Prostate gland (tissue), 2 donors: ENCODE measurements at regions not wholly inside any gene's neighbourhood (a gene's known extent, or its start where the extent isn't known, plus 50 kb on each side); places are given as distances from the start of the nearest gene placed in this dataset.
A peak's percentile ranks its signal among the peaks of the same experiment; 100 is the strongest.

Experiments
- DNase-seq: peaks from one replicate; pipeline ENCODE4 v3.0.0-alpha.2; 2019; ENCODE audit warnings: low spot score
- H3K27ac ChIP-seq, 2 donors: fragments of 200-600 bp; sonication (generic); 2 replicates each; pipeline ENCODE4 v1.5.1; 2017 to 2019
- H3K27me3 ChIP-seq: fragments of 200-600 bp; sonication (generic); replicated peaks from 2 replicates; pipeline ENCODE4 v1.5.1; 2019; ENCODE audit not compliant: insufficient read depth
- H3K36me3 ChIP-seq, 2 donors: fragments of 200-600 bp; sonication (generic); 1 replicate in 1 of 2; 2 replicates in 1 of 2; pipeline versions ENCODE4 v1.5.1 to v1.8.1; 2017 to 2019
- H3K4me1 ChIP-seq: fragments of 200-600 bp; sonication (generic); replicated peaks from 2 replicates; pipeline ENCODE4 v1.5.1; 2019
- H3K4me3 ChIP-seq, 2 donors: fragments of 200-600 bp; sonication (generic); 2 replicates each; pipeline ENCODE4 v1.5.1; 2017 to 2019
- H3K9me3 ChIP-seq: fragments of 200-600 bp; sonication (generic); 2 replicates; pipeline ENCODE4 v1.5.1; 2017
- CTCF ChIP-seq, 4 experiments: fragments of 200-600 bp in 2 of 4; fragments of 450-650 bp in 2 of 4; sonication (generic) in 2 of 4; IDR thresholded peaks; 1 replicate in 3 of 4; 2 replicates in 1 of 4; pipeline ENCODE4 v1.5.1; 2016 to 2019; ENCODE audit warnings: antibody characterized with exemption in 4 of 4, mild to moderate bottlenecking in 2 of 4, moderate library complexity in 2 of 4
- POLR2A ChIP-seq: fragments of 450-650 bp; IDR thresholded peaks from one replicate; pipeline ENCODE4 v1.6.1; 2016; ENCODE audit warnings: antibody characterized with exemption, mild to moderate bottlenecking
- POLR2AphosphoS5 ChIP-seq: sonication (generic); formaldehyde crosslinking; IDR thresholded peaks from one replicate; pipeline ENCODE4 v1.6.1; 2017; ENCODE audit warnings: antibody characterized with exemption
- WGBS: methylation state at CpG from one replicate; pipeline ENCODE4 v1.1.5; 2018; 5-methylcytosine and 5-hydroxymethylcytosine counted together
- intact Hi-C: fragments of 100-400 bp; cut with DNase I; formaldehyde crosslinking; loops from one replicate; pipeline ENCODE4 v1.14.2; 2022

DNA sequence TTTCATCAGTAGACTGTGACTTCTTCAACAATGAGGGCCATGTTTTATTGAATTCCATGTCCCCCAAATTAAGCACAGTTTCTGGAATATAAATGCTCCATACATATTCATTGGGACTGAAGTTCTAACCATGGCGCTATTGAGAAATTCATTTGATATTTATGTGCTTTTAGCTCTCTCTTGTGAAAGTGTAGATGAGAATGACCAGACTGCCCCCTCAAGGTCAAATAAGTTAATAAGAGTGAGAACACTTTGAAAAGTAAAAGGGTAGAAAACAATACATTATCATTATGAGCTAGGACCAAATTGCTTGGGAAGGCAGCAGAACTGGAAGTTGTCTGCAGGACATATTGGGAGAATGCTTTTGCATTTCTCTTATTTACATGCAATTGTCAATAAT lies 597.9 kb downstream of the EPM2A start:
- no peak overlapping the region for H3K4me3 ChIP-seq
- WGBS: 74% methylated on average over 1 of the region's 1 CpG
- intact Hi-C loops: no loop called here
- no peaks in the 10 kb centered on the region for H3K27me3 ChIP-seq
- peak in 1 of 4 experiments; percentile 8 for TF ChIP-seq CTCF (IDR thresholded peaks at IDR 0.05)
- TF ChIP-seq POLR2A: no peak
- no peak for TF ChIP-seq POLR2AphosphoS5
- no peaks in the 10 kb centered on the region for H3K36me3 ChIP-seq
- no peak overlapping the region for H3K27ac ChIP-seq
- no peaks in the 10 kb centered on the region for H3K9me3 ChIP-seq
- H3K4me1 ChIP-seq: no peaks in the 10 kb centered on the region
- no peak for DNase-seq

- no peak overlapping the region for H3K27ac ChIP-seq
- intact Hi-C loops: no loop called here
- no peak for TF ChIP-seq POLR2A
- TF ChIP-seq POLR2AphosphoS5: no peak
- TF ChIP-seq CTCF (IDR thresholded peaks at IDR 0.05): no peak
- no peak overlapping the region for H3K4me3 ChIP-seq
- no peaks in the 10 kb centered on the region for H3K9me3 ChIP-seq
- H3K4me1 ChIP-seq: no peaks in the 10 kb centered on the region
- DNase-seq: no peak
- H3K36me3 ChIP-seq: no peaks in the 10 kb centered on the region
- H3K27me3 ChIP-seq: no peaks in the 10 kb centered on the region
Observed at GRCh38 chr6:145138469-145139139, 596.7 kb downstream of the EPM2A start.

DNA sequence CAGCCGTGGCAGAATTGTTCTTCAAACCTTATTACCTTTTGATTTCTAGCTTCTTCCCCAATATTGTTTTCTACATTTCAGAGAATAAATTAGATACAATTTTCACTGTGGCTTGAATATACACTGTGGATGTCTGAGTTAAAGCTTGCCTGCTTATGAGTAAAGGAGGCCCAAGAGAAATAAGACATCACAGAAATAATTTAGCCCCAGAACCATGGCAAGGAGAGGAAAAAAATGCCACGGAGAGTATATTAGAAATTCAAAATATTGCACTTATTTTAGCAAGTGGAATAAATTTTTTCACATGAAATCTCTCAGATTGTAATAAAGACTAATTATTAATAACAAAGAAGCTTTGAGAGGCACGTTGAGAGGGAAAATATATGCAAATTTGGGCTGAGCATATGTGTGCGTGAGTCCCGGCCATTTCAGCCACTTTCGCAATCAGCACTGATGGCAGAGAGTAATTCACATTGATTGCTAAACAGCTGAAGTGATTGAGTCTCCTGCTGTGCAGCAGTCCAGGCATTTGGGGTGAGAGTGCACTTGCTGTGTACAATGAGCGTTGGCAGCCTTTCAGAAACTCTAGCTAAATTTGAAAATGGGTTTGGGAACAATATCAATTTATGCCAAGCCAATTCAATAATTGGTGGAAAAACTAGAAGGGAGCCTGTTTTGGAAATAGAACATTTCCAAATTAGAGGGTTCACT lies 596.0 kb downstream of the EPM2A start:
- intact Hi-C loops: no loop called here
- no peak for DNase-seq

DNA sequence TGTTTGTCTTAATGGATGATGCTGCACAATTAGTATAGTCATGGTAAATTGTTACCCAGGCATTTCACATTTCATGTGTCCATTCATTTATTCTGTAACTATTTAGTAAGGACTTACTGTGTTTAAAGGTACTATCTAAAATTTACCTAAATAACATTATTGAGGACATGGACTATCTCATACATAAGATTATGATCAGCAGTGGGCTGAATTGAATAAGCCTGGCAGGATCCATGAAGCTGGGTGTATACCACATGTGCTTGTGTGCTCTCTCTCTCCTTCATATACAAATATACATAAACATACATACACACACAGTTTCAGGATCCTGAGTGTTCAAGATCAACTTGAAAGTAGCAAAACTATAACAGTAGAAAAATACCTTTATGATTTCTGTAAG lies 595.4 kb downstream of the EPM2A start:
- Histone ChIP-seq H3K4me3 (no peak overlapping the region), H3K4me1 (no peaks in the 10 kb centered on the region), H3K27ac (no peak overlapping the region), H3K36me3 (no peaks in the 10 kb centered on the region), H3K27me3 (no peaks in the 10 kb centered on the region), H3K9me3 (no peaks in the 10 kb centered on the region)
- DNase-seq: no peak
- intact Hi-C loops: no loop called here
- TF ChIP-seq POLR2AphosphoS5 (no peak), POLR2A (no peak), CTCF (IDR thresholded peaks at IDR 0.05) (no peak)

More for the DNA sequence above, 596.0 kb downstream of the EPM2A start:
- no peaks in the 10 kb centered on the region for H3K27me3 ChIP-seq
- TF ChIP-seq POLR2A (no peak), CTCF (IDR thresholded peaks at IDR 0.05) (no peak), POLR2AphosphoS5 (no peak)
- H3K36me3 ChIP-seq: no peaks in the 10 kb centered on the region
- H3K4me3 ChIP-seq: no peak overlapping the region
- no peaks in the 10 kb centered on the region for H3K4me1 ChIP-seq
- WGBS: 80% methylated on average over 7 of the region's 7 CpGs
- no peaks in the 10 kb centered on the region for H3K9me3 ChIP-seq
- no peak overlapping the region for H3K27ac ChIP-seq

- H3K36me3 ChIP-seq: no peaks in the 10 kb centered on the region
- no peaks in the 10 kb centered on the region for H3K4me1 ChIP-seq
- no peaks in the 10 kb centered on the region for H3K27me3 ChIP-seq
- H3K9me3 ChIP-seq: no peaks in the 10 kb centered on the region
- DNase-seq: no peak
- no peak overlapping the region for H3K27ac ChIP-seq
- TF ChIP-seq POLR2A: no peak
- no peak for TF ChIP-seq CTCF (IDR thresholded peaks at IDR 0.05)
- no peak for TF ChIP-seq POLR2AphosphoS5
- intact Hi-C loops: no loop called here
- no peak overlapping the region for H3K4me3 ChIP-seq
Observed at GRCh38 chr6:145141572-145141971, 593.7 kb downstream of the EPM2A start.
